WTC11 (cell line): ENCODE measurements at regions not wholly inside any gene's neighbourhood (a gene's known extent, or its start where the extent isn't known, plus 50 kb on each side); places are given as distances from the start of the nearest gene placed in this dataset.

Experiments used
- CREB1 ChIP-seq: sonication (generic); formaldehyde crosslinking; IDR thresholded peaks from 2 replicates; pipeline ENCODE4 v1.8.0; 2023; ENCODE audit warnings: mild to moderate bottlenecking, missing genetic modification reagents
- FOXJ3 ChIP-seq: sonication (generic); formaldehyde crosslinking; IDR thresholded peaks from 2 replicates; pipeline ENCODE4 v1.9.0; 2021; ENCODE audit warnings: missing genetic modification reagents, mild to moderate bottlenecking, borderline replicate concordance
- SP1 ChIP-seq: sonication (generic); formaldehyde crosslinking; conservative IDR thresholded peaks from 2 replicates; pipeline ENCODE4 v1.8.1; 2022; ENCODE audit warnings: missing genetic modification reagents
- ZNF263 ChIP-seq: sonication (generic); formaldehyde crosslinking; IDR thresholded peaks from 2 replicates; pipeline ENCODE4 v1.8.1; 2022; ENCODE audit warnings: low read depth, mild to moderate bottlenecking, moderate library complexity, missing genetic modification reagents
- ZNF671 ChIP-seq: fragments of 250-450 bp; sonication (Bioruptor Pico); IDR thresholded peaks from 2 replicates; pipeline ENCODE4 v1.8.0; 2021; ENCODE audit warnings: mild to moderate bottlenecking
- TF ChIP-seq, protein P1 (sequence below): sonication (generic); formaldehyde crosslinking; conservative IDR thresholded peaks from 2 replicates; pipeline ENCODE4 v1.8.1; 2022; ENCODE audit warnings: mild to moderate bottlenecking, missing genetic modification reagents
- TF ChIP-seq, protein P2 (sequence below): fragments of 200-600 bp; IDR thresholded peaks from 2 replicates; pipeline ENCODE4 v1.8.0; 2022; ENCODE audit warnings: antibody characterized with exemption

DNA sequence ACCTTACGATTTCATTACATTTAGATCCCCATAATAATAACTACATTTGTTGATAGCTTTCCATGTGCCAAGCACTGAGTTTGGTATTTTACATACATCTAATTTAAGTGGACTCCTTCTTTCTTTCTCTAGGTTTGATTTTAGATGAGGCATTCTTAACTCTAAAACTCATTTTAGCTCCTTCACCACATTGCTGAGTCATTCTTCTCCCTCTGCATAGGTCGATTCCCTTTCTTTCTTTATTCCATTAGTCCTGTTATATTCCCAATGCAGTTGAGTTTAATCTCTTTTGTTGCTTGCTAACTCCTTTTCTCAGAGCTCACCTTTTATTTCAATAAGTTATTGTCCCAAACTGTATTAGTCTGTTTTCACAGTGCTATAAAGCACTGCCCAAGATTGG lies 329.8 kb downstream of the TAF11L14 start:
- TF ChIP-seq ZNF263 (CRISPR knock-in tag) (no peak), SP1 (CRISPR knock-in tag) (no peak), CREB1 (CRISPR knock-in tag) (no peak), FOXJ3 (CRISPR knock-in tag) (no peak), ZNF671 (CRISPR knock-in tag) (no peak)
- TF ChIP-seq, protein P1, sequence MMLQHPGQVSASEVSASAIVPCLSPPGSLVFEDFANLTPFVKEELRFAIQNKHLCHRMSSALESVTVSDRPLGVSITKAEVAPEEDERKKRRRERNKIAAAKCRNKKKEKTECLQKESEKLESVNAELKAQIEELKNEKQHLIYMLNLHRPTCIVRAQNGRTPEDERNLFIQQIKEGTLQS (CRISPR knock-in tag), result no peak
- TF ChIP-seq, protein P2, sequence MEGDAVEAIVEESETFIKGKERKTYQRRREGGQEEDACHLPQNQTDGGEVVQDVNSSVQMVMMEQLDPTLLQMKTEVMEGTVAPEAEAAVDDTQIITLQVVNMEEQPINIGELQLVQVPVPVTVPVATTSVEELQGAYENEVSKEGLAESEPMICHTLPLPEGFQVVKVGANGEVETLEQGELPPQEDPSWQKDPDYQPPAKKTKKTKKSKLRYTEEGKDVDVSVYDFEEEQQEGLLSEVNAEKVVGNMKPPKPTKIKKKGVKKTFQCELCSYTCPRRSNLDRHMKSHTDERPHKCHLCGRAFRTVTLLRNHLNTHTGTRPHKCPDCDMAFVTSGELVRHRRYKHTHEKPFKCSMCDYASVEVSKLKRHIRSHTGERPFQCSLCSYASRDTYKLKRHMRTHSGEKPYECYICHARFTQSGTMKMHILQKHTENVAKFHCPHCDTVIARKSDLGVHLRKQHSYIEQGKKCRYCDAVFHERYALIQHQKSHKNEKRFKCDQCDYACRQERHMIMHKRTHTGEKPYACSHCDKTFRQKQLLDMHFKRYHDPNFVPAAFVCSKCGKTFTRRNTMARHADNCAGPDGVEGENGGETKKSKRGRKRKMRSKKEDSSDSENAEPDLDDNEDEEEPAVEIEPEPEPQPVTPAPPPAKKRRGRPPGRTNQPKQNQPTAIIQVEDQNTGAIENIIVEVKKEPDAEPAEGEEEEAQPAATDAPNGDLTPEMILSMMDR, result no peak
